ENCODE measurements at regions not wholly inside any gene's neighbourhood (a gene's known extent, or its start where the extent isn't known, plus 50 kb on each side); places are given as distances from the start of the nearest gene placed in this dataset.

DNA sequence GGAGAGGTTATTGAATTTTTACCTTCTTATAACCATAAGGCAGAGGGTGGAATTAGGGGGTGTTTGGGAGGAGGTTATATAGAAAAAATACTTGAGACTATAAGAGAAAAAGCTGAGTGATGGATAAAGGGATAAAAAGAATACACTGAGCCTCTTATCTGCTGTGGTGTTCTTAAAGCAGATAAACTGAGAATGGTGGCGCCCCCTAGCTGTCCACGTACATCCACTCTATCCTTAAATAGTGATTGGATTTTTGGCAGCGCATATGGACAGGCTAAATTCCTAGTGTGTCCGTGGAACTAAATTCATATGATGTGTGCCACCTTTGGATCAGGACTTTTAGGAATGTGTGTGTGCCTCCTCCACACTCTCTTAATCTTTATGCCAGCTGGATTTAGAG is 121.1 kb downstream of the OXSM start:
- 36% methylated on average over 4 of the region's 4 CpGs for WGBS (ENCODE audit: low lambda C conversion rate)
- CTCF ChIA-PET = interaction anchor here (1.2 to 2.5 kb wide), 2 partner anchors 9 to 19 kb away, joined by 3 to 8 read pairs; no protein-coding TSS in a partner anchor
- DNase-seq = no peak

GRCh38 chr3:25911525-25912295 is 121.8 kb downstream of the OXSM start:
- DNase-seq = no peak
- no peaks in the 10 kb centered on the region for H3K9me2 ChIP-seq
- no peak overlapping the region for H2AFZ ChIP-seq (ENCODE audit: low read depth)
- H3K4me2 ChIP-seq = no peak overlapping the region
- H3K9me3 ChIP-seq = no peaks in the 10 kb centered on the region
- ChIA-PET CTCF (interaction anchor here (0.7 to 2.5 kb wide), 2 partner anchors 19 to 20 kb away, joined by 3 to 8 read pairs; no protein-coding TSS in a partner anchor), POLR2A (no interaction called here)
- H3F3A ChIP-seq (replicated peaks; ENCODE audit: insufficient read depth) = no peaks in the 10 kb centered on the region
- no peaks in the 10 kb centered on the region for H3K36me3 ChIP-seq (replicated peaks in 1 of 2; ENCODE audit: control insufficient read depth in 1 of 2, insufficient read depth in 2 of 2, low read length in 1 of 2)
- H3K4me1 ChIP-seq (ENCODE audit: control insufficient read depth in 1 of 2, insufficient read depth in 2 of 2, low read depth in 1 of 2, low read length in 1 of 2) = no peaks in the 10 kb centered on the region
- no peak overlapping the region for H3K27ac ChIP-seq (ENCODE audit: low read depth in 2 of 2, low read length in 1 of 2)
- no peak overlapping the region for H3K4me3 ChIP-seq (ENCODE audit: low read depth in 2 of 2, low read length in 1 of 2)
- no peak overlapping the region for H3K9ac ChIP-seq
- WGBS (ENCODE audit: low lambda C conversion rate) = 47% methylated on average over 7 of the region's 7 CpGs
- H3K79me2 ChIP-seq (ENCODE audit: insufficient read depth) = no peaks in the 10 kb centered on the region
- no peaks in the 10 kb centered on the region for H3K27me3 ChIP-seq (ENCODE audit: insufficient read depth)
- no peaks in the 10 kb centered on the region for H4K20me1 ChIP-seq (ENCODE audit: insufficient read depth)
- no peak for TF ChIP-seq RXRA (IDR thresholded peaks at IDR 0.05; ENCODE audit: borderline replicate concordance, low read depth)
- no peak for TF ChIP-seq GABPA (IDR thresholded peaks at IDR 0.05; ENCODE audit: low read depth)
- no peak for TF ChIP-seq GATA2 (CRISPR knock-in tag; IDR thresholded peaks at IDR 0.05)
- no peak for TF ChIP-seq ZBTB33 (IDR thresholded peaks at IDR 0.05; ENCODE audit: borderline replicate concordance, low read depth)
- TF ChIP-seq JUND (IDR thresholded peaks at IDR 0.05) = no peak
- no peak for TF ChIP-seq RFX5 (IDR thresholded peaks at IDR 0.05; ENCODE audit: low read length)
- no peak for TF ChIP-seq EZH2phosphoT487 (IDR thresholded peaks at IDR 0.05; ENCODE audit: borderline replicate concordance, low read depth)
- TF ChIP-seq, protein P1, sequence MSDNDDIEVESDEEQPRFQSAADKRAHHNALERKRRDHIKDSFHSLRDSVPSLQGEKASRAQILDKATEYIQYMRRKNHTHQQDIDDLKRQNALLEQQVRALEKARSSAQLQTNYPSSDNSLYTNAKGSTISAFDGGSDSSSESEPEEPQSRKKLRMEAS (IDR thresholded peaks at IDR 0.05; ENCODE audit: low read depth) = no peak
- no peak for TF ChIP-seq USF1 (IDR thresholded peaks at IDR 0.05; ENCODE audit: borderline replicate concordance, low read depth)
- TF ChIP-seq, protein P2, sequence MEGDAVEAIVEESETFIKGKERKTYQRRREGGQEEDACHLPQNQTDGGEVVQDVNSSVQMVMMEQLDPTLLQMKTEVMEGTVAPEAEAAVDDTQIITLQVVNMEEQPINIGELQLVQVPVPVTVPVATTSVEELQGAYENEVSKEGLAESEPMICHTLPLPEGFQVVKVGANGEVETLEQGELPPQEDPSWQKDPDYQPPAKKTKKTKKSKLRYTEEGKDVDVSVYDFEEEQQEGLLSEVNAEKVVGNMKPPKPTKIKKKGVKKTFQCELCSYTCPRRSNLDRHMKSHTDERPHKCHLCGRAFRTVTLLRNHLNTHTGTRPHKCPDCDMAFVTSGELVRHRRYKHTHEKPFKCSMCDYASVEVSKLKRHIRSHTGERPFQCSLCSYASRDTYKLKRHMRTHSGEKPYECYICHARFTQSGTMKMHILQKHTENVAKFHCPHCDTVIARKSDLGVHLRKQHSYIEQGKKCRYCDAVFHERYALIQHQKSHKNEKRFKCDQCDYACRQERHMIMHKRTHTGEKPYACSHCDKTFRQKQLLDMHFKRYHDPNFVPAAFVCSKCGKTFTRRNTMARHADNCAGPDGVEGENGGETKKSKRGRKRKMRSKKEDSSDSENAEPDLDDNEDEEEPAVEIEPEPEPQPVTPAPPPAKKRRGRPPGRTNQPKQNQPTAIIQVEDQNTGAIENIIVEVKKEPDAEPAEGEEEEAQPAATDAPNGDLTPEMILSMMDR (IDR thresholded peaks at IDR 0.05) = no peak
- no peak for TF ChIP-seq TEAD4 (IDR thresholded peaks at IDR 0.05; ENCODE audit: borderline replicate concordance, insufficient read depth)
- no peak for TF ChIP-seq IRF3 (IDR thresholded peaks at IDR 0.05; ENCODE audit: low read depth, low read length)
- TF ChIP-seq RAD21 (IDR thresholded peaks at IDR 0.05; ENCODE audit: low read length) = no peak
- TF ChIP-seq FOXJ3 (CRISPR knock-in tag; IDR thresholded peaks at IDR 0.05) = no peak

More for the DNA sequence above, 121.1 kb downstream of the OXSM start:
- H3K9ac ChIP-seq = no peak overlapping the region
- POLR2A ChIA-PET = no interaction called here
- peak; percentile 37; the same call in 1 of the 2 replicates for TF ChIP-seq RAD21 (IDR thresholded peaks at IDR 0.05; ENCODE audit: low read length)
- TF ChIP-seq, protein P1 (IDR thresholded peaks at IDR 0.05; ENCODE audit: low read depth) = no peak
- TF ChIP-seq, protein P2 (IDR thresholded peaks at IDR 0.05) = peak; percentile 60
- no peaks in the 10 kb centered on the region for H3K9me3 ChIP-seq
- no peaks in the 10 kb centered on the region for H3K36me3 ChIP-seq (replicated peaks in 1 of 2; ENCODE audit: control insufficient read depth in 1 of 2, insufficient read depth in 2 of 2, low read length in 1 of 2)
- no peak overlapping the region for H3K27ac ChIP-seq (ENCODE audit: low read depth in 2 of 2, low read length in 1 of 2)
- no peaks in the 10 kb centered on the region for H3K79me2 ChIP-seq (ENCODE audit: insufficient read depth)
- H3K9me2 ChIP-seq = no peaks in the 10 kb centered on the region
- H4K20me1 ChIP-seq (ENCODE audit: insufficient read depth) = no peaks in the 10 kb centered on the region
- peak overlapping the region in 1 of 2 experiments; percentile 42; a peak in 1 of 4 replicates for H3K4me3 ChIP-seq (ENCODE audit: low read depth in 2 of 2, low read length in 1 of 2)
- no peaks in the 10 kb centered on the region for H3K27me3 ChIP-seq (ENCODE audit: insufficient read depth)
- no peak overlapping the region for H3K4me2 ChIP-seq
- H3F3A ChIP-seq (replicated peaks; ENCODE audit: insufficient read depth) = no peaks in the 10 kb centered on the region
- H2AFZ ChIP-seq (ENCODE audit: low read depth) = no peak overlapping the region
- no peaks in the 10 kb centered on the region for H3K4me1 ChIP-seq (ENCODE audit: control insufficient read depth in 1 of 2, insufficient read depth in 2 of 2, low read depth in 1 of 2, low read length in 1 of 2)

Measured in SK-N-SH (cell line).